ENCODE measurements at regions not wholly inside any gene's neighbourhood (a gene's known extent, or its start where the extent isn't known, plus 50 kb on each side); places are given as distances from the start of the nearest gene placed in this dataset.

DNA sequence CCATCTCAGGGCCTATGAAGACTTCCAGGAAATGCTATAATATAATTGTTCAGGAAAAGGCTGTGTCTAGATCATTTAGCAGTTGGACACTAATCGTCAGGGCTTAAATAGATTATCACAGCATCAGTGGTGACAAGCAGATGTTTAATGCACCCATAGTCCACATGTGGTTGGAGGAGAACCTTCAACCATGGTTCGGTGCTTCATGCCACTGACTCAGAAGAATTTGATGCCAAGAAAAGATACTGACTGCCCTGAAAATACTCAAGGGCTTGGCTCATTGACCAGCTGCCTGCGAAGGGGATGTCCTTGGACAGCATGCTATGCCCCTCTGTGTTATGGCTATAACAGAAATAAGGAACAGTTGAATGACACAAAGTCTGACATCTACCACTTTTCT, 175.7 kb downstream of the HHIPL2 start:
- no peaks in the 10 kb centered on the region for H3K36me3 ChIP-seq (ENCODE audit: insufficient read depth, low read length)
- no peak for DNase-seq
- peaks cover 5 to 23% (median 12%) of the 10 kb centered on the region in 4 donors for H3K4me1 Mint-ChIP-seq
- peak overlapping the region in 1 of 7 donors; percentile 14 for H3K27ac Mint-ChIP-seq
- intact Hi-C loops (cut with micrococcal nuclease): no loop called here
- peaks cover 0 to 2% (median 0%) of the 10 kb centered on the region in 8 donors for H3K9me3 Mint-ChIP-seq
- no peaks in the 10 kb centered on the region for H3K27me3 Mint-ChIP-seq
- H3K4me1 ChIP-seq (ENCODE audit: insufficient read depth, low read length): no peaks in the 10 kb centered on the region
- ChIA-PET CTCF (ENCODE audit: partially characterized antibody) (interaction anchor here (0.7 to 1.6 kb wide), 2 partner anchors 9 to 83 kb away, joined by 3 read pairs; no protein-coding TSS in a partner anchor), POLR2A (ENCODE audit: partially characterized antibody) (no interaction called here)
- no peak overlapping the region for H3K27ac ChIP-seq (ENCODE audit: low read depth, low read length)
- H3K4me3 ChIP-seq (ENCODE audit: low read length in 2 of 2): no peak overlapping the region
- no peaks in the 10 kb centered on the region for H3K9me3 ChIP-seq (ENCODE audit: control insufficient read depth in 1 of 2, low read length in 2 of 2)
- H3K27me3 ChIP-seq (ENCODE audit: insufficient read depth, low read length): no peaks in the 10 kb centered on the region
- peak overlapping the region in 1 of 8 donors; percentile 3 for H3K4me3 Mint-ChIP-seq
- H3K36me3 Mint-ChIP-seq: no peaks in the 10 kb centered on the region

GRCh38 chr1:222370913-222371675, 176.8 kb downstream of the HHIPL2 start:
- CTCF ChIA-PET (ENCODE audit: partially characterized antibody): interaction anchor here (0.7 to 1.6 kb wide), 2 partner anchors 10 to 84 kb away, joined by 3 read pairs; no protein-coding TSS in a partner anchor
- POLR2A ChIA-PET (ENCODE audit: partially characterized antibody): no interaction called here

GRCh38 chr1:222370081-222370912, 177.6 kb downstream of the HHIPL2 start:
- Histone ChIP-seq H3K9me3 (ENCODE audit: control insufficient read depth in 1 of 2, low read length in 2 of 2) (no peaks in the 10 kb centered on the region), H3K27me3 (ENCODE audit: insufficient read depth, low read length) (no peaks in the 10 kb centered on the region), H3K4me1 (ENCODE audit: insufficient read depth, low read length) (no peaks in the 10 kb centered on the region), H3K4me3 (ENCODE audit: low read length in 2 of 2) (no peak overlapping the region), H3K36me3 (ENCODE audit: insufficient read depth, low read length) (no peaks in the 10 kb centered on the region), H3K27ac (ENCODE audit: low read depth, low read length) (no peak overlapping the region)
- ChIA-PET CTCF (ENCODE audit: partially characterized antibody) (interaction anchor here (0.7 kb wide), 1 partner anchor 9 kb away, joined by 3 read pairs; no protein-coding TSS in a partner anchor), POLR2A (ENCODE audit: partially characterized antibody) (no interaction called here)
- Mint-ChIP-seq H3K27ac (no peak overlapping the region), H3K27me3 (no peaks in the 10 kb centered on the region), H3K4me1 (peaks cover 5 to 23% (median 12%) of the 10 kb centered on the region in 4 donors), H3K9me3 (peaks cover 0 to 3% (median 0%) of the 10 kb centered on the region in 8 donors), H3K4me3 (no peak overlapping the region), H3K36me3 (no peaks in the 10 kb centered on the region)
- DNase-seq: no peak
- intact Hi-C loops (cut with micrococcal nuclease): no loop called here

More at GRCh38 chr1:222370913-222371675, 176.8 kb downstream of the HHIPL2 start:
- H3K9me3 ChIP-seq (ENCODE audit: control insufficient read depth in 1 of 2, low read length in 2 of 2): no peaks in the 10 kb centered on the region
- no peaks in the 10 kb centered on the region for H3K27me3 Mint-ChIP-seq
- H3K27me3 ChIP-seq (ENCODE audit: insufficient read depth, low read length): no peaks in the 10 kb centered on the region
- H3K36me3 ChIP-seq (ENCODE audit: insufficient read depth, low read length): no peaks in the 10 kb centered on the region
- H3K27ac ChIP-seq (ENCODE audit: low read depth, low read length): no peak overlapping the region
- H3K4me1 ChIP-seq (ENCODE audit: insufficient read depth, low read length): no peaks in the 10 kb centered on the region
- H3K4me3 ChIP-seq (ENCODE audit: low read length in 2 of 2): no peak overlapping the region
- intact Hi-C loops (cut with micrococcal nuclease): no loop called here
- peak overlapping the region in 1 of 7 donors; percentile 6 for H3K27ac Mint-ChIP-seq
- no peaks in the 10 kb centered on the region for H3K36me3 Mint-ChIP-seq
- peaks cover 0 to 2% (median 0%) of the 10 kb centered on the region in 8 donors for H3K9me3 Mint-ChIP-seq
- DNase-seq: no peak
- no peak overlapping the region for H3K4me3 Mint-ChIP-seq
- H3K4me1 Mint-ChIP-seq: peaks cover 5 to 23% (median 12%) of the 10 kb centered on the region in 4 donors

DNA sequence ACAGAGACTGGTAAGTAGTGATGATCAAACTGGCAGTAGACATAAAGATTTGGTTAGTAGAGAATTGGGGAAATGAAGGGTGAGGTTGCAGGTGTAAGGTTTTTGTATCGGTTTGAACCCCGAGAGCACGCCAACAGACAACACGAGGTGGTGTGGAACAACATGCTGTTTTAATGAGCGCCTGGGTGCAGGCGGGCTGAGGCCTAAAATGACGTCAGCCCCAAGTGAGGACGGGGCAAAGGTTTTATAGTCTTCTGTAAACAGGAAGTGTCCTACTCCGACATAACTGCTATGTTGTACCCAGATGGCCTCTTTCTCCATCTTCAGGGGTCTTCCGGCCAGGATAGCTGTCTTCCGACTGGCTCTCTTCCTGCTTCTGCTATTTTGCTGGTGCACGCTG, 178.8 kb downstream of the HHIPL2 start:
- Mint-ChIP-seq H3K36me3 (no peaks in the 10 kb centered on the region), H3K4me1 (peaks cover 4 to 16% (median 11%) of the 10 kb centered on the region in 4 donors), H3K9me3 (peaks cover 0 to 3% (median 0%) of the 10 kb centered on the region in 8 donors), H3K27ac (no peak overlapping the region), H3K4me3 (no peak overlapping the region), H3K27me3 (no peaks in the 10 kb centered on the region)
- Histone ChIP-seq H3K4me1 (ENCODE audit: insufficient read depth, low read length) (no peaks in the 10 kb centered on the region), H3K27ac (ENCODE audit: low read depth, low read length) (no peak overlapping the region), H3K4me3 (ENCODE audit: low read length in 2 of 2) (no peak overlapping the region), H3K27me3 (ENCODE audit: insufficient read depth, low read length) (no peaks in the 10 kb centered on the region), H3K9me3 (ENCODE audit: control insufficient read depth in 1 of 2, low read length in 2 of 2) (no peaks in the 10 kb centered on the region), H3K36me3 (ENCODE audit: insufficient read depth, low read length) (no peaks in the 10 kb centered on the region)
- intact Hi-C loops (cut with micrococcal nuclease): no loop called here
- CTCF ChIA-PET (ENCODE audit: partially characterized antibody): no interaction called here
- no peak for DNase-seq
- POLR2A ChIA-PET (ENCODE audit: partially characterized antibody): no interaction called here

DNA sequence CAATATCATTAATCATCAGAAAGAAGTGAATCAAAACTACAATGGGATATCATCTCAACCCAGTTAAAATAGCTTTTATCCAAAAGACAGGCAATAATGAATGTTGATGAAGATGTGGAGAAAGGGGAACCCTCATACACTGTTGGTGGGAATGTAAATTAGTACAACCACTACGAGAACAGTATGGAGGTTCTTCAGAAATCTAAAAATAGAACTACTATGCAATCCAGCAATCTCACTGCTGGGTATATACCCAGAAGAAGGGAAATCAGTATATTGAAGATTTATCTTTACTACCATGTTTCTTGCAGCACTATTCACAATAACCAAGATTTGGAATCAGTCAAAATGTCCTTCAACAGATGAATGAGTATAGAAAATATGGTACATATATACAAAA, 189.8 kb downstream of the HHIPL2 start:
- intact Hi-C loops (cut with micrococcal nuclease): no loop called here
- no peak for DNase-seq
- H3K27me3 ChIP-seq (ENCODE audit: insufficient read depth, low read length): no peaks in the 10 kb centered on the region
- H3K36me3 ChIP-seq (ENCODE audit: insufficient read depth, low read length): no peaks in the 10 kb centered on the region
- Mint-ChIP-seq H3K4me1 (no peaks in the 10 kb centered on the region), H3K27me3 (peaks cover 0 to 2% of the 10 kb centered on the region in 2 donors), H3K27ac (no peak overlapping the region), H3K4me3 (no peak overlapping the region), H3K9me3 (peaks cover 5 to 21% (median 15%) of the 10 kb centered on the region in 8 donors), H3K36me3 (peaks cover 3 to 7% of the 10 kb centered on the region in 2 donors)
- CTCF ChIA-PET (ENCODE audit: partially characterized antibody): no interaction called here
- no peak overlapping the region for H3K4me3 ChIP-seq (ENCODE audit: low read length in 2 of 2)
- H3K27ac ChIP-seq (ENCODE audit: low read depth, low read length): no peak overlapping the region
- H3K4me1 ChIP-seq (ENCODE audit: insufficient read depth, low read length): no peaks in the 10 kb centered on the region
- H3K9me3 ChIP-seq (ENCODE audit: control insufficient read depth in 1 of 2, low read length in 2 of 2): no peaks in the 10 kb centered on the region
- POLR2A ChIA-PET (ENCODE audit: partially characterized antibody): no interaction called here

GRCh38 chr1:222357252-222357651, 190.7 kb downstream of the HHIPL2 start:
- no peak for DNase-seq
- Histone ChIP-seq H3K27me3 (ENCODE audit: insufficient read depth, low read length) (no peaks in the 10 kb centered on the region), H3K27ac (ENCODE audit: low read depth, low read length) (no peak overlapping the region), H3K9me3 (ENCODE audit: control insufficient read depth in 1 of 2, low read length in 2 of 2) (no peaks in the 10 kb centered on the region), H3K36me3 (ENCODE audit: insufficient read depth, low read length) (no peaks in the 10 kb centered on the region), H3K4me1 (ENCODE audit: insufficient read depth, low read length) (no peaks in the 10 kb centered on the region), H3K4me3 (ENCODE audit: low read length in 2 of 2) (no peak overlapping the region)
- Mint-ChIP-seq H3K36me3 (peaks cover 3 to 7% of the 10 kb centered on the region in 2 donors), H3K4me3 (no peak overlapping the region), H3K27ac (peak overlapping the region in 1 of 7 donors; percentile 59), H3K4me1 (no peaks in the 10 kb centered on the region), H3K9me3 (peaks cover 5 to 21% (median 15%) of the 10 kb centered on the region in 8 donors), H3K27me3 (peaks cover 0 to 2% of the 10 kb centered on the region in 2 donors)
- ChIA-PET POLR2A (ENCODE audit: partially characterized antibody) (no interaction called here), CTCF (ENCODE audit: partially characterized antibody) (no interaction called here)
- intact Hi-C loops (cut with micrococcal nuclease): no loop called here

DNA sequence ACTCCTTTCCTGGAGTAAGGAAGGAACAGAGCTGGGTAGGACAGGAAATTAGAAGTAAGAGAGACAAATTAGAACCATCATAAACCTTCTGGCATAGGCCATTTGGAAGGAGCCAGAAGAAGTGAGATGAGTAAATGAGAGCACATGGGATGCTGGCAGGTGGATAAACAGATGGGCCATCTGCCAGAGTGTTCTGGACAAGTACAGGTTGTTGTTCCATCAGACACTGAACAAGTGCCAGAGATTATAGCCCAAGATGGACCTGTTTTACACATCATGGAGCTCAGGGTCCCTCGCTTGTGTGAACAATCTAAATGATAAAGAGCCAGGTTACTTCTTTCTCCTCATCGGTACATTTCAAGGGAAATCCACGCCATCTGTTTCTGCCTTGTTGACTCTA, 200.3 kb downstream of the HHIPL2 start:
- Mint-ChIP-seq H3K27ac (no peak overlapping the region), H3K27me3 (peaks cover 1 to 9% of the 10 kb centered on the region in 2 donors), H3K36me3 (no peaks in the 10 kb centered on the region), H3K9me3 (peaks cover 0 to 6% (median 5%) of the 10 kb centered on the region in 8 donors), H3K4me3 (no peak overlapping the region), H3K4me1 (peaks cover 0 to 7% (median 0%) of the 10 kb centered on the region in 4 donors)
- Histone ChIP-seq H3K27ac (ENCODE audit: low read depth, low read length) (no peak overlapping the region), H3K4me1 (ENCODE audit: insufficient read depth, low read length) (no peaks in the 10 kb centered on the region), H3K9me3 (ENCODE audit: control insufficient read depth in 1 of 2, low read length in 2 of 2) (no peaks in the 10 kb centered on the region), H3K4me3 (ENCODE audit: low read length in 2 of 2) (no peak overlapping the region), H3K36me3 (ENCODE audit: insufficient read depth, low read length) (no peaks in the 10 kb centered on the region), H3K27me3 (ENCODE audit: insufficient read depth, low read length) (no peaks in the 10 kb centered on the region)
- ChIA-PET CTCF (ENCODE audit: partially characterized antibody) (no interaction called here), POLR2A (ENCODE audit: partially characterized antibody) (no interaction called here)
- DNase-seq: no peak
- intact Hi-C loops (cut with micrococcal nuclease): no loop called here
